Tongue (tissue), 1 donor: ENCODE measurements at regions not wholly inside any gene's neighbourhood (a gene's known extent, or its start where the extent isn't known, plus 50 kb on each side); places are given as distances from the start of the nearest gene placed in this dataset.
"Not testable (repeated sequence)": the region's sequence is repeated elsewhere in the genome, so short reads cannot be mapped to it uniquely, and the experiment has no call there.

Experiments
- DNase-seq: peaks from one replicate; pipeline ENCODE4 v3.0.0-alpha.2; 2015

DNA sequence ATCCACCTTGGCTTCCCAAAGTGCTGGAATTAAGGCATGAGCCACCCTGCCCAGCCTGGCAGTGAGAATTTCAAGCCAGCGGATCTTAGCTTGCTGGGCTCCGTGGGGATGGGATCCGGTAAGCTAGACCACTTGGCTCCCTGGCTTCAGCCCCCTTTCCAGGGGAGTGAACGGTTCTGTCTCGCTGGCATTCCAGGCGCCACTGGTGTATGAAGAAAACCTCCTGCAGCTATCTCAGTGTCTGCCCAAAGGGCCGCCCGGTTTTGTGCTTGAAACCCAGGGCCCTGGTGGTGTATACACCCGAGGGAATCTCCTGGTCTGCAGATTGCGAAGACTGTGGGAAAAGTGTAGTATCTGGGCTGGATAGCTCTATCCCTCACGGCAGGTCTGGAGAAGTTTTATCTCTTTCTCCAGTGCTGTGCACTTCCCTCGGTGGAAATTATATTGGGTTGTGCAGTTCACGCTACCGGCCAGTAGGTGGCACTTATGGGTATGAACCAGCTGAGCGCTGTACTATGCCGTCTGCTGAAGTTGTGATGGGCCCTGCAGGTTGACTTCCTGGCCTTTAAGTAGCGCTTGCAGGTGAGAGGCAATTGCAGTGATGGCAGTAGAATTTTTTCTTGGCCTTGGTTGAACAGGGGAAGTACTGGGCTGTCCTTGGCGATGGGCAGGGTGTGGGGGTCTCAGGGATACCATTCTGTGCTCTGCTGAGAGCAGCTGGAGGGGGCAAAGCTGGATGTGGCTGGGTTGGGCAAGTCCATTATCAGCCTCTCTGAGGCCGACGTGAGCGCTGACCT, 138.0 kb upstream of the MTPN start:
- peak; percentile 32 for DNase-seq

DNA sequence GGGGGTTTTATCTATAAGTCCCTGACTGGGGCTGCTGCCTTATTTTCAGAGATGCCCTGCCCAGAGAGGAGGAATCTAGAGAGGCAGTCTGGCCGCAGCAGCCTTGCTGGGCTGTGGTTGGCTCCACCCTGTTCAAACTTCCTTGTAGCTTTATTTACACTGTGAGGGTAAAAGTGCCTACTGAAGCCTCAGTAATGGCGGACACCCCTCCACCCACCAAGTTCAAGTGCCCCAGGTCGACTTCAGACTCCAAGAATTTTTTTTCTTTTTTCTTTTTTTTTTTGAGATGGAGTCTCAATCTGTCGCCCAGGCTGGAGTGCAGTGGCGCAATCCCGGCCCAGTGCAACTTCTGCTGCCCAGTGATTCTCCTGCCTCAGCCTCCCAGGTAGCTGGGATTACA, 137.3 kb upstream of the MTPN start:
- not testable (repeated sequence) for DNase-seq

DNA sequence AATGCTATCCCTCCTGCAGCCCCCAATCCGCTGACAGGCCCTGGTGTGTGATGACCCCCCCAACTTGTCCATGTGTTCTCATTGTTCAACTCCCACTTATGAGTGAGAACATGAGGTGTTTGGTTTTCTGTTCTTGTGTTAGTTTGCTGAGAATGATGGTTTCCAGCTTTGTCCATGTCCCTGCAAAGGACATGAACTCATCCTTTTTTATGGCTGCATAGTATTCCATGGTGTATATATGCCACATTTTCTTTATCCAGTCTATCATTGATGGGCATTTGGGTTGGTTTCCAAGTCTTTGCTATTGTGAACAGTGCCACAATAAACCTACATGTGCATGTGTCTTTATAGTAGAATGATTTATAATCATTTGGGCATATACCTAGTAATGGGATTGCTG, 131.9 kb upstream of the MTPN start:
- DNase-seq: not testable (repeated sequence)

DNA sequence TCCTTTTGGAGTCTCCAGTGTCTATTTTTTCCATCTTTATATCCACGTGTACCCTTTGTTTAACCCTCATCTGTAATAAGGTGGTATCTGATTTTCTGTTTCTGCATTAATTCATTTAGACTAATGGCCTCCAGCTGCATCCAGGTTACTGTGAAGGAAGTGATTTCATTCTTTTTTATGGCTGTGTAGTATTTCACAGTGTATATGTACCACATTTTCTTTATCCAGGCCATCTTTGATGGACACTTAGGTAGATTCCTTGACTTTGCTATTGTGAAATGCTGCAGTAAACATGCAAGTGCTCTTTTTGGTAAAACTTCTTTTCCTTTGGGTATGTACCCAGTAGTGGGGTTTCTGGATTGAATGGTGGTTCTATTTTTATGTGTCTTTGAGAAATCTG, 128.0 kb upstream of the MTPN start:
- DNase-seq: no peak

DNA sequence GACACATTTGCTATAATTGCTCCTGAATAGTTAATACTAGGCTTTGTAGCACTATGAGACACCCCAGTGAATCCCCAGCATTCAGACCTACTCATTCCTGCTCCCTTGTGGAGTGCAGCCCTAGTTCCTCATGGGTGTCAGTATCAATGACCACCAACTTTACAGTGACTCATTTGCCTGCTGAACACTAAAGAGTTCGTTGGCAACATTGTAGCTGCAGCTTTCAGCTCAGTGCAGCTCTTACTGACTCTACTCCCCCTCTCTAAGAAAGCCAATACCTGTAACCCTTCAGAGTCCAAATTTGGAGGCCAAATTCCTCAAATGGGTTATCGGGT, 127.1 kb upstream of the MTPN start:
- no peak for DNase-seq

DNA sequence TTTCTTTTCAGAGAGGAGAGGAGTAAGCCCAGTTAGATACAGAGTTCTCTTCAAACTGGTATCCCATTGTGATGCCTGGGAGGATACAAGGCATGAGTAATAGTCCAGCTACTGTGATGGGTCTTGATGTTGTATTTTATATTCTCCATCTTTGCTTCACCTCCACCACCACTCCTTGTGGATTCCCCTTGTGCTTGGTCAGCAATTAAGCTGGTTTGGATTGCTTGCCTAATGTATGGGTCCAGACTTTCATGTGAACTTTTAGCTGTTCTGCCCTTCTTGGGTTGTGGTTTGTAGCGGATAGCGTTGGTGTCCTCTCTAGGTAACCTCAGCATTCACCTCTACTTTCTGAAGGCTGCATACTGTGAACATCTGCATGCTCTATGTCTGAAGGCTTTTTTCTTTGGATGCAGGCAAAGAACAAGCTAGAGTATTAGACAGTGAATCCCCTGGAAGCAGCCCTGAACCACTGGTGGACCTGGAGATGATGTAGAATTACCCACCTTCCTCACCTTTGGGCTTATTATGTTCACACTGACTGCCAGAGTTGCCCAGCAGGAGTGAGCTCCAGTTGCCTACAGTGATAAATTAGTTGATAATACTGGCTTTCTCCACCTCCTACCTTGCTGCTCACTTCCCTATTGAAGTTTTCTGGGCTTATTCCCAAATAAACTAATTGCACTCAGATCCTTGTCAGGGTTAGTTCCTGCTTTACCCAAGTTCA, 126.5 kb upstream of the MTPN start:
- no peak for DNase-seq

DNA sequence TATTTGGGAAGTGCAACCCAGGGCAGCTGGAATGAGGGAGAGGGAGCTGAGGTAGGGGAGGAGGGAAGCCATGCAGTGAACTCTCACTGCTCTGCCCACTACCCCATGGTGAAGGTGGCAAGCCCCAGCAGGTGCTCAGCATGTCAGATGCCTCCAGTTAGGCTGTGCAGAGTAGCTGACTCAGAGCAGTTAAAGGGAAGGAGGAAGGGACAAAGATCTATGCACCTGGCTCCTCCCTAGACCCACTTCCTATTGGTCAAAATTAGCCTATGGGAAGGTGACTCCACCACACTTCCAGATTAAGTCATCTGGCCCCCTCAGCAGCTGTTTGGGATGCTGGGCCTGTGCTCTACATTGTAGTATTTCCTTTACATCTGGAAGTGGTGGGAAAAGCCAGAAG, 125.7 kb upstream of the MTPN start:
- DNase-seq: no peak

DNA sequence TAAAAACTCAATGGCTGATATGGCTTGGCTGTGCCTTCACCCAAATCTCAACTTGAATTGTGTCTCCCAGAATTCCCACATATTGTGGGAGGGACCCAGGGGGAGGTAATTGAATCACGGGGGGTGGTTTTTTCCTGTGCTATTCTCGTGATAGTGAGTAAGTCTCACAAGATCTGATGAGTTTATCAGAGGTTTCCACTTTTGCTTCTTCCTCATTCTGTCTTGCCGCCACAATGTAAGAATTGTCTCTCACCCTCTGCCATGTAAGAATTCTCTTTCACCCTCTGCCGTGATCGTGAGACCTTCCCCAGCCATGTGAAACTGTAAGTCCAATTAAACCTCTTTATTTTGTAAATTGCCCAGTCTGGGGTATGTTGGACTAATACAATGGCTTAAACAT, 115.6 kb upstream of the MTPN start:
- not testable (repeated sequence) for DNase-seq

DNA sequence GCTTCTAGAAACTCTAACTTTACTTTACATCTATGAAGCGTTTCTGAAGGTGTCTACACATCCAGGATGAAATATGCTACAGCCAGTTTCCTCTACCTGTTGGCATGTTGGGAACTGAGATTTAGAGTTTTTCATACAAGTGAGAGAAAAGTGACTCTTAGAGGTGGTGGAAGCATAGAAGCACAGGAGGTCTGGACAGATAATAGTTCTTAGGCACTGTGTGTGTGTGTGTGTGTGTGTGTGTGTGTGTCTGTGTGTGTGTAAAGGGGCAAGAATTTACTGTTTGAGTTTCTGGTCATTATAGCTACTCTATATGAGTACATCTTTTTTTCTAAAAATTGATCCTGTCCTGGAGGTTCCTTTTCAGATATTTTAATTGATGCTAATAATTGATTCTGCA, 110.7 kb upstream of the MTPN start:
- no peak for DNase-seq

DNA sequence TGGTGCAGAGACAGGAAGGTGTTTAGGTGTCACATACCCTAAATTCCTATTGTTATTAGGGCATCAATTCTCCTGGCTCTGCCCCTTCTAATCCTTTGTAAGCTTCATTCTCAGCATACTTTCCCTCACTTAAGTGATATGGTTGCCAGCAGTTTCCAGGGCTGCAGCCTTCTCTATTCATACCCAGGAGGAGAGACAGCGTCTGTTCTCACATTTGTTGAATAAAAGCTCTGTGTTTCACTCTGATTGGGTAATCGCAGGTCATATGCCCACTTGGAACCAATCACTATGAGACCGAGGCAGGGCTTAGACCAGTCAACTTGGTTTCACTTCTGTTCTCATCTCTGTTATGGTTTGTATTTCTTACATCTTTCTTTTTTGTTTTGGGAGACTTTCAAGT, 109.6 kb upstream of the MTPN start:
- peak; percentile 29 for DNase-seq

DNA sequence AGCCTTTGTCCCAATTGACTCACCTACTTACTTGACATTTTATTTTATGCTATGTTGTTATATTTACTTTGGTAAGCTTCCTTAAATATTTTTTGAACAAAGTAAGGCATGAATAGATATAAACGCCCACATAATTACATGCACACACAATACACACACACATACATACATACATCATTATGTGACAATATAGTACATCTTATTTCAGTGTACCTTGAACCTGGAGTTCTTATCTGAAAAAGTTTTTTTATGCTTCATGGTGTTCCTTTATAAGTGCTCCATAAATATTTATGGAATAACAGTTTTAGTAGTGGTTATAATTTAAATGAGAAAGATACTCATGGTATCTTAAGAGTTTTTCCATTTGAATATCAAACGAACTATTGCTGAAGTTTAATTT, 102.8 kb upstream of the MTPN start:
- no peak for DNase-seq

DNA sequence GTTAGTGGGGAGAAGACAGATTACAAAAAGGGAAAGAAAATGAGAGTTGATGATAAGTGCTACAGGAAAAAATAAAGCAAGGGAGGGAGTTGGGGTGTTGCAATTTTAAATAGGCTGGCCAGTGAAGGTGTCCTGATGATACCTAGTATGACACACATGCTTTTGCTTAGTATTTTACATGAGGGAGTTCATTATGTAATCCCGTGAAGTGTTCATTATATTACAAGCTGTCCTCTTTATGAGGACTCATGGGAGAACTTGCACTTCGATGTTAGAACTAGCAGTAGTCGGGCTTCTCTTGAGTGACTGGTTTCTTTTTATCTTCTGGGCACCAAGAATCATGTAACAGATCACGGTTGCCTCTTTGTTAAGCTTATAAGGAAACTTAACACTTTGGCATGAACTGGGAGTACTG, 102.3 kb upstream of the MTPN start:
- DNase-seq: no peak

DNA sequence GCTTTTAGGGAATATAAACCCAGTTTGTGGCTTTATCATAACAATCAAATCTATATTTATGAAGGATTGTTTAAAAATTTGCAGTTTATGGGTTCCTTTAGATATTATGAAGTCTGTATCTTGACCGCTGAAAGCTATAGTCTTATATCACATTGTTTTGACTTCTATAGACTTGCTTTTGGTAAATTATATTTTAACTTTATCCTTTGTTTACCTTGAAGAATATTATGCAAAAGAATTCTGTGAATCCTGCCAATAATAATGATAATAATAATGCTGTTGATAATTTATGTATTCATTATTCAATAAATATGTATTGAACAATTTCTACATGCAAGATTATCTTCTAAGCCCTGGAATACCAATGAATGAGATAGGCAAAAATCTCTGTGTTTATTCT, 101.9 kb upstream of the MTPN start:
- no peak for DNase-seq

DNA sequence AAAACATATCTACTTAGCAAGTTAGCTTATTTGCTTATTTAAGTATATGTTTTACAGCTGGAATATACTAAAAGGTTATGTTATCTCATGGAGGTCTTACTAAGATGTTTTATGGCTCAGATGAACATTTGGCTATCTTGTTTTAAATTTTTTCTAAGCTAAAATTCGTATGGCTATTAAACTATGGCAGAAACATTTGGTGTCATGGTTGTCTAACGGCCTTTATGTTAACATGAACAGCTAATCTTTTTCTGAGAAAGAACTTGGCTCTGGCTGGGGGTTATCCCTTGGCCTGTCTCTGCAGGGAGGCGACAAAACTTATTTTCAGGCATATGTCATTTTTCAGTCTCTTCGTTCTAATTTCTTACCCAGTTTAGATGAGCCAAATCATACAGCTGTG, 101.5 kb upstream of the MTPN start:
- peak; percentile 53 for DNase-seq

DNA sequence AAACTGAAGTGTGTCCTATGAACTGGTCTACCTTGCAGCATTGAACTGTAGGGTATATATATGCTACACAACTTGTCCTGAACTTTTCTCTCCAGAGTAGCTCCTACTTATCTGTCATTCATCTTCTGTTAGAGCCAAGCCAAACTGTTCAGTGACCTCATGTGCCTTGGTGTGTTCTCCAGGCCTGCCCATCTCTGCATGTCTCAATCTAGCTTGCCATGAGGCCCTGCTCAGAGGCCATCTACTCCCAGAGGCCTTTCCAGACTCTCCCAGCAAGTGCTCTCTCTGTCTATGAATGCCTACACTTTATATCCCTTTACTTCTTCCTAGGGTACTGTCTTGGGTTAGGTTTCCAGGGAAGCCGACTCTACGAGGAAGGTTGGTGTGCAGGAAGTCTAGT, 99.8 kb upstream of the MTPN start:
- no peak for DNase-seq

DNA sequence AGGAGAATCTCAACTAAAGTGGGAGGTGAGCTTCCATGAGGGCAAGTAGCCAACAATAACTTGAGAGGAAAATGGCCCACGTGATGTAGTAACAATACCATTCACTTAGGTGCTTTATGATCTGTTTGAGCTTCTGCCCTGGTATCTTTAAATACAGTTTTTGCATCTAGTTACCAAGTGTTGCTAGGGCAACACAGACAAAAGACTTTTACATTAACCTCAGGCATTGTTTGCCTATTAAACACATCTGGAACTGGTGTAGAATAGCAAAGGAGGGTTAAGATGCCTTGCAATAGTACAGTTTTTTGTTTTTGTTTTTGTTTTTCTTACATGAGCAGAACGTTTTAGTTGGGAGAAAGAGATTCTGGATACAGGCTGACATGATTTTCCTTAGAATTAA, 97.7 kb upstream of the MTPN start:
- DNase-seq: peak; percentile 13

DNA sequence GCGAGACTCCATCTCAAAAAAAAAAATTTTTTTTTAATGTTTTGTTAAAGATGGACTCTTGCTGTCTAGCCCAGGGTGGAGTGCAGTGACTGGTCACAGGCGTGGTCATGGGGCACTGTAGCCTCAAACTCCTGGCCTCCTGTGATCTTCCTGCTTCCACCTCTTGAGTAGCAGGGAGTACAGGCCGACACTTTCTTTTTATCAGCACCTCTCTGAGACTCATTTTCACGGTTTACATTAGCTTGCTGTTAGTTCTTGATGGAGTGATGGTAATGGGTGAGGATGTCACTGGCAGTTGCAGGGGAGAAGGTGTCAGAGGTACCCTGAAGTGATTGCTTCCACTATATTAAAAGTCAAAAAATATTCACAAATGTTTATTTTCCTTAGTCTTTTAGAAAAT, 95.3 kb upstream of the MTPN start:
- DNase-seq: no peak

DNA sequence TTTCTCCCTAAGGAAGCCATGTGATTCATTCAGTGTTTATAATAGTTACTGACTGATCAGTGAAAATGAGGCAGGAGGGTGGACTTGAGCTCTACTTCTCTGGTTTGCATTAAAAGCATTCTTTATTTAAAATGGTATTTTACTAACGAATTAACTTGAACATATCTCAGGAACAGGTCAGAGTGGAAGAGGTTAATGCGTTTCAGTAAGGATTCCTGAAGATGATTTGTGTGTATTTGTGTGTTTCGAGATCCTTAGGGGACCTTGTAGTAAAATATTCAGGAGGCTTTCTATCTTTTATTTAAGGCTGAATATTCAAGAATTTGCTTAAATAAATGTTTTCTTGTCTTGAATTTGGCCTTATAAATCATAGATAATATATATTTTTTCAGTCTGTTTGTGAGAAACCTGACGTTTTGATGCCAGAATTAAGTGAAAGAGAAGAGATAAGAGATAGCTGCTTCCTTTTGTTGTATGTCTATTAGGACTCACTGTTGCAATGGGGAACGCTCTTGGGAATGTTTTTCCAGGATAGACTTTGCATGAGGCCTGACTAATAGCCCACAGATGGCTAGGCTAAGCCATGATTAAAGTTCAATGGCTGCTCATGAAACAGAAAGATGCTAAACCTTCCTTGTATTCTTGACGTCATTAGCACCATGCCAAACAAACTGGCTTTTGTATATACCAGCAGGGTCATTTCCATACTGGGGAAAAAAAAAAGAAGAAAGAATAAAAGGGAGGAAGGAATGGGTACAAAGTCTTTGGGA, 93.8 kb upstream of the MTPN start:
- DNase-seq: peak; percentile 22

DNA sequence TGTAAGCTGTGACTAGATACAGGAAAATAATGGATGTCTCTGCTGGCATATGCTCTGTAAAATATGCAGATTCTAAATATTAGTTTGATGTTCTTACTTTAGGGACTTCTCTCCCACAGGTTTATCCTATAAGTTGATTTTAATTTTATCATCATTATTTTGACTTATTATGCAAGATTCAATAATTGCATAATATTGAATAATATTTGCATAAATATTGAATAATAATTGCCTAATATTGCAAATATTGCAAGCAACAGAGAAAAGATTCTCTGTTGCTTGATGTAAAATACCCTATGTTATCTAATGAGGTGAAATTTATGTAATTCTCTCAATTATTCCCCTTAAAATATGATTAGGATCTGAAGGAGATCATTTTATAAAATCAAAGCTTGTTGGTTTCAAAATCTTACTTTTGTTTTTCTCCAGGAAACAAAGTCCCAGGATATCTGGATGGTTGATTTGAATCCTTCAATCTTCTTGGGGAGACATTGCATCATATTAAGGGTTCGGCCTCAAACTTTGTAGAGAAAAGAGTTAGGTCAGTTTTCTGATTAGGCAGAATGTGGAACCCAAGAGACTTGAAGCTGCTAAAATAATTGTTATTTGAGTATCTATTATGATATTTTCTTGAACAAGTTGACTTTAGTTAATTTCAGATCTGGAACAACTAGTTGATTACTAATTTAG, 92.8 kb upstream of the MTPN start:
- no peak for DNase-seq

DNA sequence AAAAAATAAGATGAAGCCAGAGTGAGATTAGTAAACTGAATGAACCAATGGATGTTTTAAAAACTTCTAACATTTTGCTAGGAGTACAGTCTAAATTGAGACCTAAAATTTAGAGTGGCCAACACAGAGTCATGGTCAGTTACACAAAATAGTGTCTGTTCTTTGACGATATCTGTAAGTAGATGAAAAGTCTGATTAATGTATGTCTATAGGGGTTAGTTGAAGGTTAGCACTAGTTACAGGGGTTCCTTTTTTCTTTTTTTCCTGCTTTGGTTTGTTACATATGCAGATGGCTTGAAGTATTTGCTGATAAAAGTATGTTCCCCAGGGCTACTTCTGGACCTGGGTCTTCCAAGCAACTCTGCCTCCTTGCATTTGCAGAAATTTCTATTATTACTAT, 90.1 kb upstream of the MTPN start:
- DNase-seq: no peak

DNA sequence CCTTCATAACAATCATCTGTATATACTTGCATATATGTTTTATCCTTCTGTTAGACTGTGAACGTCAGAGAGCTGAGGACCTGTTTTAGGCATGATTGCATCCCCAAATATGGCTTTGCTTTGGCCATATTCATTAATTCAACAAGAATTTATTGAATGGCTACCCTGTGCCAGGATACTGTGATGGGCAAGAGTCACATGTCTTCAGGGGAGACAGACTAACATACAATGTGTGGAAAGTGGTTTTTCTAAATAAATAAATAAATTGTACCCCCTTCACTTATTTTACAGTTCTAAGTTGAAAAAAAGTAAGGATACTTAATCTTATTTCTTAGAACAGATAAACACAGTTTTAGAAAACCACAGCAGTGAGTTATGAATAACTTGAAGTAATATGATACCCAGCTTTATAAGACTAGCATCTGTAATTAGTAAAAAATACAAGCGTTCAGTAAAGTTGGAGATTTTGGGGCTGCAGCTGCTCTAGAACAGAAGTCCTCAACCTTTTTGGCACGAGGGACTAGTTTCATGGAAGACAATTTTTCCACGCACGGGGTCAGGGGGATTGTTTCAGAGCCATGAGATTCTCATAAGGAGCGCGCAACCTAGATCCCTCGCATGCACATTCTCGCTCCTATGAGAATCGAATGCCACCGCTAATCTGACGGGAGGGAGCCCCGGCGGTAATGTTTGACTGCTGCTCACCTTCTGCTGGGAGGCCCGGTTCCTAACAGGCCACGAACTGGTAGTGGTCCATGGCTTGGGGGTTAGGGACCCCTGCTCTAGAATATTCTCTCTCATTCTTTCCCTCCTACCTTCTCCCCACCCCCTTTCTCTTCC, 89.4 kb upstream of the MTPN start:
- DNase-seq: peak; percentile 17
